ENCODE measurements at regions not wholly inside any gene's neighbourhood (a gene's known extent, or its start where the extent isn't known, plus 50 kb on each side); places are given as distances from the start of the nearest gene placed in this dataset.

GRCh38 chr14:55944757-55945156, 173.5 kb upstream of the PELI2 start:
- H2BK120ac ChIP-seq (ENCODE audit: low read depth, low read length) = no peak overlapping the region
- no peak overlapping the region for H4K8ac ChIP-seq (ENCODE audit: low read depth in 2 of 2, low read length in 2 of 2)
- H3K36me3 ChIP-seq (ENCODE audit: control insufficient read depth, insufficient read depth, low read length) = no peaks in the 10 kb centered on the region
- H4K91ac ChIP-seq (ENCODE audit: insufficient read depth, low read depth, low read length) = no peak overlapping the region
- no CpG with 5 or more reads among the region's 3 CpGs for WGBS, 2 experiments (ENCODE audit: extremely low coverage in 2 of 2, insufficient read length in 1 of 2)
- H3K9ac ChIP-seq (ENCODE audit: low read depth, low read length) = no peak overlapping the region
- POLR2A ChIA-PET (ENCODE audit: unreplicated experiment) = no interaction called here
- in situ Hi-C loops (cut with MboI; ENCODE audit: low sequenced_read_pairs) = no loop called here
- no peaks in the 10 kb centered on the region for H3K4me1 ChIP-seq (ENCODE audit: control insufficient read depth, insufficient read depth, low read length)
- H3K27ac ChIP-seq (ENCODE audit: insufficient read depth, low read length) = no peak overlapping the region
- H3K27me3 ChIP-seq (ENCODE audit: control insufficient read depth, insufficient read depth, low read length) = peaks cover 4% of the 10 kb centered on the region
- no peak overlapping the region for H3K56ac ChIP-seq (ENCODE audit: extremely low read depth, insufficient read depth, low read length)
- DNase-seq (no peak), ATAC-seq (ENCODE audit: low read depth) (no peak)
- H2BK20ac ChIP-seq (ENCODE audit: low read depth, low read length) = no peak overlapping the region
- no peak overlapping the region for H4K5ac ChIP-seq (ENCODE audit: low read depth, low read length)
- no peak overlapping the region for H2AK9ac ChIP-seq (replicated peaks; ENCODE audit: low read depth, low read length, poor library complexity)
- no peak overlapping the region for H2BK5ac ChIP-seq (ENCODE audit: low read depth, low read length, poor library complexity, severe bottlenecking)
- no peak overlapping the region for H2AFZ ChIP-seq (replicated peaks; ENCODE audit: low read length, poor library complexity)
- BruUV-seq (replicated peaks) = no TSS peak
- TF ChIP-seq FOS (IDR thresholded peaks at IDR 0.05; ENCODE audit: low read depth, low read length) (no peak), RCOR1 (IDR thresholded peaks at IDR 0.05; ENCODE audit: insufficient replicate concordance, low read length) (no peak), POLR2A (IDR thresholded peaks at IDR 0.05; ENCODE audit: low read depth, low read length) (no peak), CHD1 (IDR thresholded peaks at IDR 0.05; ENCODE audit: low read depth, low read length) (no peak), MXI1 (IDR thresholded peaks at IDR 0.05; ENCODE audit: borderline replicate concordance, low read depth, low read length) (no peak), RFX5 (IDR thresholded peaks at IDR 0.05; ENCODE audit: low read depth, low read length) (no peak), SMC3 (IDR thresholded peaks at IDR 0.05; ENCODE audit: low read depth, low read length) (no peak), RAD21 (IDR thresholded peaks at IDR 0.05; ENCODE audit: low read length) (no peak), NFE2L2 (IDR thresholded peaks at IDR 0.05; ENCODE audit: low read depth, low read length) (no peak), CEBPB (IDR thresholded peaks at IDR 0.05; ENCODE audit: low read depth, low read length) (no peak), MAZ (IDR thresholded peaks at IDR 0.05; ENCODE audit: borderline replicate concordance, low read depth, low read length) (no peak)
- TF ChIP-seq, protein P1, sequence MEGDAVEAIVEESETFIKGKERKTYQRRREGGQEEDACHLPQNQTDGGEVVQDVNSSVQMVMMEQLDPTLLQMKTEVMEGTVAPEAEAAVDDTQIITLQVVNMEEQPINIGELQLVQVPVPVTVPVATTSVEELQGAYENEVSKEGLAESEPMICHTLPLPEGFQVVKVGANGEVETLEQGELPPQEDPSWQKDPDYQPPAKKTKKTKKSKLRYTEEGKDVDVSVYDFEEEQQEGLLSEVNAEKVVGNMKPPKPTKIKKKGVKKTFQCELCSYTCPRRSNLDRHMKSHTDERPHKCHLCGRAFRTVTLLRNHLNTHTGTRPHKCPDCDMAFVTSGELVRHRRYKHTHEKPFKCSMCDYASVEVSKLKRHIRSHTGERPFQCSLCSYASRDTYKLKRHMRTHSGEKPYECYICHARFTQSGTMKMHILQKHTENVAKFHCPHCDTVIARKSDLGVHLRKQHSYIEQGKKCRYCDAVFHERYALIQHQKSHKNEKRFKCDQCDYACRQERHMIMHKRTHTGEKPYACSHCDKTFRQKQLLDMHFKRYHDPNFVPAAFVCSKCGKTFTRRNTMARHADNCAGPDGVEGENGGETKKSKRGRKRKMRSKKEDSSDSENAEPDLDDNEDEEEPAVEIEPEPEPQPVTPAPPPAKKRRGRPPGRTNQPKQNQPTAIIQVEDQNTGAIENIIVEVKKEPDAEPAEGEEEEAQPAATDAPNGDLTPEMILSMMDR (conservative IDR thresholded peaks at IDR 0.05; ENCODE audit: low read depth, low read length) = no peak
- TF ChIP-seq, protein P2, sequence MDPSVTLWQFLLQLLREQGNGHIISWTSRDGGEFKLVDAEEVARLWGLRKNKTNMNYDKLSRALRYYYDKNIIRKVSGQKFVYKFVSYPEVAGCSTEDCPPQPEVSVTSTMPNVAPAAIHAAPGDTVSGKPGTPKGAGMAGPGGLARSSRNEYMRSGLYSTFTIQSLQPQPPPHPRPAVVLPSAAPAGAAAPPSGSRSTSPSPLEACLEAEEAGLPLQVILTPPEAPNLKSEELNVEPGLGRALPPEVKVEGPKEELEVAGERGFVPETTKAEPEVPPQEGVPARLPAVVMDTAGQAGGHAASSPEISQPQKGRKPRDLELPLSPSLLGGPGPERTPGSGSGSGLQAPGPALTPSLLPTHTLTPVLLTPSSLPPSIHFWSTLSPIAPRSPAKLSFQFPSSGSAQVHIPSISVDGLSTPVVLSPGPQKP (IDR thresholded peaks at IDR 0.05; ENCODE audit: borderline replicate concordance, low read depth, low read length) = no peak
- TF ChIP-seq, protein P3, sequence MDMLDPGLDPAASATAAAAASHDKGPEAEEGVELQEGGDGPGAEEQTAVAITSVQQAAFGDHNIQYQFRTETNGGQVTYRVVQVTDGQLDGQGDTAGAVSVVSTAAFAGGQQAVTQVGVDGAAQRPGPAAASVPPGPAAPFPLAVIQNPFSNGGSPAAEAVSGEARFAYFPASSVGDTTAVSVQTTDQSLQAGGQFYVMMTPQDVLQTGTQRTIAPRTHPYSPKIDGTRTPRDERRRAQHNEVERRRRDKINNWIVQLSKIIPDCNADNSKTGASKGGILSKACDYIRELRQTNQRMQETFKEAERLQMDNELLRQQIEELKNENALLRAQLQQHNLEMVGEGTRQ (IDR thresholded peaks at IDR 0.05; ENCODE audit: low read depth, low read length) = no peak
- H3K4ac ChIP-seq (ENCODE audit: low read depth, low read length) = no peak overlapping the region
- no peaks in the 10 kb centered on the region for H3K79me1 ChIP-seq (ENCODE audit: low read depth in 1 of 2, low read length in 2 of 2)
- H2AK5ac ChIP-seq (ENCODE audit: low read depth, low read length) = no peak overlapping the region
- no peak overlapping the region for H3K4me3 ChIP-seq (ENCODE audit: insufficient read depth, low read depth, low read length)
- no peak overlapping the region for H3K4me2 ChIP-seq (ENCODE audit: low read depth, low read length)
- no peak overlapping the region for H3K18ac ChIP-seq (ENCODE audit: low read depth, low read length)
- H3K9me1 ChIP-seq (ENCODE audit: insufficient read depth, low read length) = no peaks in the 10 kb centered on the region
- no peak overlapping the region for H3K14ac ChIP-seq (replicated peaks; ENCODE audit: low read depth, low read length)
- dilution Hi-C loops (cut with HindIII; ENCODE audit: low sequenced_read_pairs, unreplicated experiment) = no loop called here
- peaks cover under 1% of the 10 kb centered on the region for H3K9me3 ChIP-seq (ENCODE audit: control insufficient read depth, insufficient read depth, low read length)
- CTCF ChIA-PET = no interaction called here
- H4K20me1 ChIP-seq (ENCODE audit: insufficient read depth, low read length) = no peaks in the 10 kb centered on the region
- intact Hi-C loops (cut with micrococcal nuclease) = no loop called here
- no peak overlapping the region for H2BK15ac ChIP-seq (ENCODE audit: low read depth, low read length)
- H3K23ac ChIP-seq (ENCODE audit: low read depth, low read length) = no peak overlapping the region
